22Rv1 (cell line): ENCODE measurements at regions not wholly inside any gene's neighbourhood (a gene's known extent, or its start where the extent isn't known, plus 50 kb on each side); places are given as distances from the start of the nearest gene placed in this dataset.

Source experiments
- H3K27ac ChIP-seq: fragments of 450-650 bp; 2 replicates; pipeline ENCODE4 v1.5.1; 2017
- CTCF ChIP-seq: fragments of 450-650 bp; IDR thresholded peaks from 2 replicates; pipeline ENCODE4 v1.5.1; 2017; ENCODE audit warnings: mild to moderate bottlenecking
- ZFX ChIP-seq: fragments of 450-650 bp; IDR thresholded peaks from 2 replicates; pipeline ENCODE4 v1.6.1; 2017; ENCODE audit warnings: antibody characterized with exemption, borderline replicate concordance

GRCh38 chr14:25520821-25521220 is 470.9 kb upstream of the STXBP6 start:
- no peak for TF ChIP-seq CTCF
- H3K27ac ChIP-seq: no peak overlapping the region

DNA sequence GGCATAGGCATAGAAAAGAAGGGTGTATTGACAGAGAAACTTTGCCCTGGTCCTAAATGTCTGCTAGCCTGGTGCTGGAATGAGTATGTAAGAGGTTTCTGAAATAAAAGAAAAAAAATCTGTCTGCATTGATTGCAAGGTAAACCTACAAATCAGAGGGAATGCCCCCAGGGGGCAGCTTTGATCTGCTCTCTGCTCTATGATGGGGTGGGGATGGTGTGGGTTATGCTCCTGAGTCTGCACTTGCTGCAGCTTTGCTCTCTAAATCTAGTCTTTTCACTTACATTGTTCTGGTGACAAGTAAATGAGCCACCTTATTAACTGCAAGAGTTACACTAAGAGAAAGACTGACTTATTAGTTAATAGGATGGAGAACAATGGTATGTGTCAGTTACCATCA is 468.4 kb upstream of the STXBP6 start:
- H3K27ac ChIP-seq: no peak overlapping the region
- no peak for TF ChIP-seq CTCF
- TF ChIP-seq ZFX: no peak

GRCh38 chr14:25516838-25517237 is 466.9 kb upstream of the STXBP6 start:
- peak; percentile 33; the same call in 1 of the 2 replicates for TF ChIP-seq CTCF
- no peak for TF ChIP-seq ZFX
- H3K27ac ChIP-seq: no peak overlapping the region

DNA sequence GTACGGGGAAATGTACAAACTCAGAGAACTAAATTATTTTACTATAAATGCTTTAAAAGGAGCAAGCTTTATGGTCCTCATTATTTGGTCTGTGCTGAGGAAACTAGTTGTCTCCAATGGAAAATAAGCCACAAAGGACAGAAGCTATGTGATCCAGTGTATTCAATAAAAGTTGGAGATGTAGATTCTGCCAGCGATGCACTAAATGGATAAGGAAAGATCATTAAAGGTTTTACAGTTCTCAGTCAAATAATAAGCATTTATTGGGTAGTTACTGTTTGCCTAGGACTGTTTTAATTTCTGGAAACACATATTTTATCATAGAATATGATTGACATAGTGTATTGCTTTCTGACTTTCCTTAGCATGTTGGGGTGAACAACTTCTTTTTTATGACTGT is 458.9 kb upstream of the STXBP6 start:
- H3K27ac ChIP-seq: no peak overlapping the region
- TF ChIP-seq ZFX (no peak), CTCF (no peak)

GRCh38 chr14:25501749-25502148 is 451.8 kb upstream of the STXBP6 start:
- no peak overlapping the region for H3K27ac ChIP-seq
- TF ChIP-seq CTCF (no peak), ZFX (no peak)

- TF ChIP-seq CTCF: no peak
- TF ChIP-seq ZFX: no peak
These were observed 439.0 kb upstream of the STXBP6 start for GRCh38 chr14:25488961-25489360.

GRCh38 chr14:25485381-25485780 is 435.4 kb upstream of the STXBP6 start:
- TF ChIP-seq ZFX (no peak), CTCF (no peak)
- no peak overlapping the region for H3K27ac ChIP-seq

More at GRCh38 chr14:25488961-25489360, 439.0 kb upstream of the STXBP6 start:
- no peak overlapping the region for H3K27ac ChIP-seq
